Activated naive CD4-positive, alpha-beta T cell treated with anti-CD3 and anti-CD28 coated beads, Interleukin-2, amount 50 U/mL, for 72 hours (primary cell): ENCODE measurements at regions not wholly inside any gene's neighbourhood (a gene's known extent, or its start where the extent isn't known, plus 50 kb on each side); places are given as distances from the start of the nearest gene placed in this dataset.
A peak's percentile ranks its signal among the peaks of the same experiment; 100 is the strongest.
"Not testable (repeated sequence)": the region's sequence is repeated elsewhere in the genome, so short reads cannot be mapped to it uniquely, and the experiment has no call there.

Experiments
- ATAC-seq, 2 donors: fragments of 150-1000 bp; cut with Tn5 transposase; 2 replicates each; pipeline ENCODE4 v1.10.0; 2021; ENCODE audit warnings: mild to moderate bottlenecking in 2 of 2, moderate library complexity in 2 of 2
- DNase-seq, 2 donors: peaks; one replicate each; pipeline ENCODE4 v3.0.0; 2021 to 2022; ENCODE audit warnings: low spot score in 2 of 2
- H3K27ac Mint-ChIP-seq, 2 donors: one replicate each; pipeline ENCODE4 v1.8.0; 2022; ENCODE audit warnings: mild to moderate bottlenecking in 2 of 2, mixed read lengths in 2 of 2
- H3K36me3 Mint-ChIP-seq, 2 donors: one replicate each; pipeline ENCODE4 v1.8.0; 2022; ENCODE audit warnings: mixed read lengths in 2 of 2
- H3K9me3 Mint-ChIP-seq, 2 donors: one replicate each; pipeline ENCODE4 v1.8.0; 2022; ENCODE audit warnings: mixed read lengths in 2 of 2

GRCh38 chr7:153170287-153170686 is 410.7 kb downstream of the ACTR3B start:
- DNase-seq (no peak), ATAC-seq (no peak)
- no peak overlapping the region for H3K27ac Mint-ChIP-seq
- peaks cover 10 to 29% of the 10 kb centered on the region in 2 donors for H3K9me3 Mint-ChIP-seq
- H3K36me3 Mint-ChIP-seq: peaks cover 11 to 16% of the 10 kb centered on the region in 2 donors

- no peak for DNase-seq
- H3K27ac Mint-ChIP-seq: no peak overlapping the region
- H3K9me3 Mint-ChIP-seq: peaks cover 0 to 9% of the 10 kb centered on the region in 2 donors
- H3K36me3 Mint-ChIP-seq: peaks cover 0 to 6% of the 10 kb centered on the region in 2 donors
- no peak for ATAC-seq
Measured at GRCh38 chr7:153185936-153186335, 426.4 kb downstream of the ACTR3B start.

GRCh38 chr7:153188161-153188560 is 428.6 kb downstream of the ACTR3B start:
- no peak for DNase-seq
- Mint-ChIP-seq H3K9me3 (peaks cover 0 to 9% of the 10 kb centered on the region in 2 donors), H3K36me3 (peaks cover 0 to 6% of the 10 kb centered on the region in 2 donors), H3K27ac (no peak overlapping the region)
- no peak for ATAC-seq

GRCh38 chr7:153188630-153189029 is 429.1 kb downstream of the ACTR3B start:
- no peak for DNase-seq
- H3K9me3 Mint-ChIP-seq: peaks cover 0 to 9% of the 10 kb centered on the region in 2 donors
- no peak for ATAC-seq
- no peak overlapping the region for H3K27ac Mint-ChIP-seq
- H3K36me3 Mint-ChIP-seq: peaks cover 0 to 6% of the 10 kb centered on the region in 2 donors

- H3K27ac Mint-ChIP-seq: no peak overlapping the region
- peaks cover 0 to 6% of the 10 kb centered on the region in 2 donors for H3K36me3 Mint-ChIP-seq
- DNase-seq: no peak
Measured at GRCh38 chr7:153190452-153190851, 430.9 kb downstream of the ACTR3B start.

GRCh38 chr7:153190986-153191385 is 431.4 kb downstream of the ACTR3B start:
- H3K27ac Mint-ChIP-seq: no peak overlapping the region

More at GRCh38 chr7:153190452-153190851, 430.9 kb downstream of the ACTR3B start:
- peak in 1 of 2 donors; percentile 59 for ATAC-seq
- peaks cover 0 to 9% of the 10 kb centered on the region in 2 donors for H3K9me3 Mint-ChIP-seq

GRCh38 chr7:153193144-153193595 is 433.6 kb downstream of the ACTR3B start:
- Mint-ChIP-seq H3K27ac (no peak overlapping the region), H3K9me3 (peaks cover 5 to 10% of the 10 kb centered on the region in 2 donors), H3K36me3 (peaks cover 0 to 6% of the 10 kb centered on the region in 2 donors)
- peak in 1 of 2 donors; percentile 61 for ATAC-seq
- DNase-seq: peak in 1 of 2 donors; percentile 9

More at GRCh38 chr7:153190986-153191385, 431.4 kb downstream of the ACTR3B start:
- peaks cover 0 to 6% of the 10 kb centered on the region in 2 donors for H3K36me3 Mint-ChIP-seq
- no peak for DNase-seq
- ATAC-seq: no peak
- peaks cover 0 to 9% of the 10 kb centered on the region in 2 donors for H3K9me3 Mint-ChIP-seq

GRCh38 chr7:153217032-153217431 is 457.5 kb downstream of the ACTR3B start:
- Mint-ChIP-seq H3K27ac (no peak overlapping the region), H3K9me3 (peaks cover 27 to 48% of the 10 kb centered on the region in 2 donors), H3K36me3 (peaks cover 20 to 48% of the 10 kb centered on the region in 2 donors)
- no peak for DNase-seq
- no peak for ATAC-seq

- Mint-ChIP-seq H3K36me3 (peaks cover under 1 to 29% of the 10 kb centered on the region in 2 donors), H3K9me3 (peaks cover 31 to 41% of the 10 kb centered on the region in 2 donors), H3K27ac (no peak overlapping the region)
- ATAC-seq (no peak), DNase-seq (no peak)
Measured at GRCh38 chr7:153224890-153225289, 465.3 kb downstream of the ACTR3B start.

GRCh38 chr7:153245136-153245535 is 485.6 kb downstream of the ACTR3B start:
- H3K9me3 Mint-ChIP-seq: peaks cover 6 to 12% of the 10 kb centered on the region in 2 donors
- H3K36me3 Mint-ChIP-seq, ATAC-seq, DNase-seq, H3K27ac Mint-ChIP-seq: not testable (repeated sequence)

- Mint-ChIP-seq H3K36me3 (no peaks in the 10 kb centered on the region), H3K27ac (no peak overlapping the region), H3K9me3 (peaks cover 8 to 12% of the 10 kb centered on the region in 2 donors)
- ATAC-seq (no peak), DNase-seq (no peak)
Measured at GRCh38 chr7:153245809-153246208, 486.3 kb downstream of the ACTR3B start.

GRCh38 chr7:153247926-153248325 is 488.4 kb downstream of the ACTR3B start:
- Mint-ChIP-seq H3K9me3 (peaks cover 11 to 12% of the 10 kb centered on the region in 2 donors), H3K27ac (no peak overlapping the region), H3K36me3 (no peaks in the 10 kb centered on the region)
- DNase-seq (no peak), ATAC-seq (no peak)

- Mint-ChIP-seq H3K36me3 (no peaks in the 10 kb centered on the region), H3K9me3 (peaks cover 6 to 7% of the 10 kb centered on the region in 2 donors), H3K27ac (no peak overlapping the region)
- no peak for DNase-seq
- ATAC-seq: no peak
Measured at GRCh38 chr7:153258686-153259085, 499.1 kb downstream of the ACTR3B start.

GRCh38 chr7:153276394-153276793 is 516.8 kb downstream of the ACTR3B start:
- H3K36me3 Mint-ChIP-seq: peaks cover 0 to 8% of the 10 kb centered on the region in 2 donors
- H3K27ac Mint-ChIP-seq: no peak overlapping the region
- ATAC-seq (no peak), DNase-seq (no peak)
- H3K9me3 Mint-ChIP-seq: peaks cover 10 to 20% of the 10 kb centered on the region in 2 donors

- Mint-ChIP-seq H3K9me3 (peaks cover 15% of the 10 kb centered on the region in 2 donors), H3K36me3 (peaks cover 0 to 5% of the 10 kb centered on the region in 2 donors), H3K27ac (no peak overlapping the region)
- DNase-seq (no peak), ATAC-seq (no peak)
Measured at GRCh38 chr7:153286763-153287162, 527.2 kb downstream of the ACTR3B start.

GRCh38 chr7:153290066-153290465 is 530.5 kb downstream of the ACTR3B start:
- DNase-seq: no peak
- H3K36me3 Mint-ChIP-seq: peaks cover 0 to 5% of the 10 kb centered on the region in 2 donors
- H3K27ac Mint-ChIP-seq: no peak overlapping the region
- peaks cover 14 to 24% of the 10 kb centered on the region in 2 donors for H3K9me3 Mint-ChIP-seq
- ATAC-seq: no peak

- Mint-ChIP-seq H3K36me3 (no peaks in the 10 kb centered on the region), H3K9me3 (peaks cover 12 to 19% of the 10 kb centered on the region in 2 donors), H3K27ac (no peak overlapping the region)
- DNase-seq (no peak), ATAC-seq (no peak)
Measured at GRCh38 chr7:153297141-153297540, 537.6 kb downstream of the ACTR3B start.

GRCh38 chr7:153301936-153302335 is 542.4 kb downstream of the ACTR3B start:
- no peak for ATAC-seq

More at GRCh38 chr7:153301936-153302335, 542.4 kb downstream of the ACTR3B start:
- no peak overlapping the region for H3K27ac Mint-ChIP-seq
- DNase-seq: no peak
- peaks cover 13 to 20% of the 10 kb centered on the region in 2 donors for H3K9me3 Mint-ChIP-seq
- H3K36me3 Mint-ChIP-seq: peaks cover 0 to 7% of the 10 kb centered on the region in 2 donors
